ENCODE measurements at regions not wholly inside any gene's neighbourhood (a gene's known extent, or its start where the extent isn't known, plus 50 kb on each side); places are given as distances from the start of the nearest gene placed in this dataset.

DNA sequence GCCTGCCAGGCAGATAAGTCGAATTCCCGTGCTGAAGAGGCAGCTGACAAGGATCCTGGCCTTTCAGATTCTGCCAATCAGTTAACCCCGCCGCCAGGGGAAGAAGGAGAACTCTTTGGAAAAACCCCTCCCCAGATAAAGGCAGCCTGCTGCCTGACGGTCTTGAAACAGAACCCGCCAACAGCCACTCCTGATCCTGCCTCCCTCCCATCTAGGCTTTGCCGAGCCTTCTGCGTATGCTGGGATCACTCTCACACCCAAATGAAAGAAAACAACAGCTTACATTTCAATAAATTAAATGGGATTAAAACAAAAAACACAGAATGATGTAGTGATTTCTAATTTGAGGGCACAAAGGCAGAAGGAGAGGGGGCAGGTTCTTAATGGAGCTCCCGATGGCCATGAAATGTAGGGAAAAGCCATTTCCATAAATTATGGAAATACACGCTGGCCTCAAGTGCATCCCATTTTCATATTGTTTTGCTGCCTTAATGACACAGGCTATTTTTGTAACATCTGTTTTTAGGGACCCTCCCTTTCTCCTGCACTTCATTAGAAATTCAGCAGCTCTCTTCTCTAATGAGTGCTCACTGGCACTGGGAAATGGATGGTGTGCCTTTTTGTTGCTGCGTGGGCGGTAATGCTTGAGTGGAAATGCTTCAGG lies 319.1 kb downstream of the MED10 start:
- DNase-seq: no peak

DNA sequence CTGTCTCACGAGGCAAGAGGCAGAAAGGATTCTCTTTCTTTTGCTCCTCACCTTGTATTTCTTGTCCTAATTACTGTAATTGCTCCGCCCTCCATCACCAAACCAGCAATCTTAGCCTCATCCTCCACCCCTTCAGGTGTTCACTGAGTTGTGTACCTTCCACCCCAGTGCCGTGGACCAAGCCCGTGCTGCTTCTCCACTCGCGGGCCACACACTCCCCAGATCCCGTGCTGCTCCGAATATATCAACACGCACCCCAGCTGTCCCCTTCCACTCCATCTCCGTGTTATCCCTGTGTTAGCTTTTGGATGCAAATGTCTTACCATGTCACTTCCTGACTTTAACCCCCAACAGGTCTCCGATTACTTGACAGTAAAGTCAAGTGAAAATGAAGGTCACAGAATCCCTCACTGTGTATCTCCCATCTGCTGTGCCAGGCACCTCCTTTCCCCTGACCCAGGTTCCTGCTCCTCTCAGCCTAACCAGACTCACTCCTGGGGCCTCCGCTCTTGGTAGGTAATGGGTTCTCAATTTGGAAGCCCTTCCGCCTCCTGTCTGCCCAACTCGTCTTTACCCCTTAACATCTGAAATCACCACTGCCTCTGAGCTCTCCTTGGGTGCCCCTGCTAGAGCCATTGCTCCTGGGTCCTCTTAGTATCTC lies 320.2 kb downstream of the MED10 start:
- DNase-seq: no peak

DNA sequence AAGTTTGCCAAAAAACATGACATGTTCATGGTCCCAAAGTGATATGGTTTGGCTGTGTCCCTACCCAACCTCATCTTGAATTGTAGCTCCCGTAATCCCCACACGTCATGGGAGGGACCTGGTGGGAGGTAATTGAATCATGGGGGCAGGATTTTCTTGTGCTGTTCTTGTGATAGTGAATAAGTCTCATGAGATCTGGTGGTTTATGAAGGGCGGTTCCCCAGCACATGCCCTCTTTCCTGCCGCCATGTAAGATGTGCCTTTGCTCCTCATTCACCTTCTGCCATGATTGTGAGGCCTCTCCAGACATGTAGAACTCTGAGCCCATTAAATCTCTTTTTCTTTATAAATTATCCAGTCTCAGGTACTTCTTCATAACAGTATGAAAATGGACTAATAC lies 322.1 kb downstream of the MED10 start:
- DNase-seq: no peak

DNA sequence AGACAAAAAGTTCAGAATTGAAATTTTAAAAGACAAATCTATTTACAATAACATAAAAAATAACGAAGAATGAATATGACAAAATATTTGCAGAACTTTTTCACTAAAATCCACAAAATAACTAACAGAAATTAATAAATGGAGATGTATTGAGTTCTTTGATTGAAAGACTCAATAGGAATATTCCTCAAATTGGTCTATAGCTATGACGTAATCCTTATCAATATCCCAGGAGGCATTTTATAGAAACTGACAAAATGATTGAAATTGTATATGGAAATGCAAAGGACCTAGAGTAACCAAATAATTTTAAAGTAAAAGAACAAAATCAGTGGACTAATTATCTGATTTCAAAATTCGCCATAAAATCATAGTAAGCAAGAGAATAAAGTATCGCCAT lies 328.7 kb downstream of the MED10 start:
- no peak for DNase-seq

DNA sequence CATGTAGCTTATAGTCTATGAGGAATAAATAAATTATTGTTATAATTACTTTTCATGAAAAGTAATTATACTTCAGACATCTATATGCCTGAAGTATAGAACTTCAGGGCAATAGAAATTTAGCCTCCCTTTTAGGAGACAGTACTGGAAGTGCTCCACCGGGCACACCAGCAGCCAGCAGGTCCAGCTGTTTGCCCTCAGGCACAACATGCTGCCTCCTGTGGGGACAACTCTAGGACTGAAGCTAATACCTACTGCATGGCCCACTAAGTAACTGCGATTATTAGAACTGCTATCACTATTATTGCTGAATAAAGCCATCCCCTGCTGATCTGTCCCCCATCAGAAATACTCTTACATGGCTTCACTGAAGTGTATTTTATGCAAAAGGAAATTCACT lies 329.6 kb downstream of the MED10 start:
- DNase-seq: no peak

DNA sequence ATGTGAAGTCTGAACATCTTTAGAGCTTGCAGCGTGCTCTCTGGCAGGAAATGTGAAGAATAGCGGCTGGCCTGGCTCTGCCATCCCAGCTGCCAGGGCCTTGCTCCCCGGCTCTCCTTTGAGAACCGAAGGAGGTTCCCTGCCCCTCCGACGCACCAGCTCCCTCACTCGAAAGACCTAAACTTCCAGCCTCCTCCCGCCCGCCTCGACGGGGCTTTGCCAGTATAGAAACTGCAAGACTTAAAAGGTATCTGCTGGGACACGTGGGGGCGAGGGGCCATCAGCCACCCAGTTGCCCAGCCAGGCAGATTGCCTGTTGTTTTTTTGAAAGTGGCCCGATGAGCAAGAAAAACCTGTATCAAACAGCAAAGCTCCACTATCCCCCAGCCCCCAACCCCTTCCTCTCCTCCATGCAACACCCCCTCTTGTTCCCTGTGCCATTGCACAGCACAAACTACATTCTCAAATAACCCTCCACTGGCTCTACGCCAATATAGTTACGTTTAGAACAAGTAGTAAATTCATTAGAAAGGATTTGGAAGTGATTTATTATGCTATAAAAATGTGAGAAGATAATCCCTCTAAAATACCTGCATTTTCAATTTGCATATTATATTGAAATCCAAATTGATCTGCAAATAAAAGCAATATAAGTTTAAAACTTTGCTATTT lies 331.9 kb downstream of the MED10 start:
- no peak for DNase-seq

DNA sequence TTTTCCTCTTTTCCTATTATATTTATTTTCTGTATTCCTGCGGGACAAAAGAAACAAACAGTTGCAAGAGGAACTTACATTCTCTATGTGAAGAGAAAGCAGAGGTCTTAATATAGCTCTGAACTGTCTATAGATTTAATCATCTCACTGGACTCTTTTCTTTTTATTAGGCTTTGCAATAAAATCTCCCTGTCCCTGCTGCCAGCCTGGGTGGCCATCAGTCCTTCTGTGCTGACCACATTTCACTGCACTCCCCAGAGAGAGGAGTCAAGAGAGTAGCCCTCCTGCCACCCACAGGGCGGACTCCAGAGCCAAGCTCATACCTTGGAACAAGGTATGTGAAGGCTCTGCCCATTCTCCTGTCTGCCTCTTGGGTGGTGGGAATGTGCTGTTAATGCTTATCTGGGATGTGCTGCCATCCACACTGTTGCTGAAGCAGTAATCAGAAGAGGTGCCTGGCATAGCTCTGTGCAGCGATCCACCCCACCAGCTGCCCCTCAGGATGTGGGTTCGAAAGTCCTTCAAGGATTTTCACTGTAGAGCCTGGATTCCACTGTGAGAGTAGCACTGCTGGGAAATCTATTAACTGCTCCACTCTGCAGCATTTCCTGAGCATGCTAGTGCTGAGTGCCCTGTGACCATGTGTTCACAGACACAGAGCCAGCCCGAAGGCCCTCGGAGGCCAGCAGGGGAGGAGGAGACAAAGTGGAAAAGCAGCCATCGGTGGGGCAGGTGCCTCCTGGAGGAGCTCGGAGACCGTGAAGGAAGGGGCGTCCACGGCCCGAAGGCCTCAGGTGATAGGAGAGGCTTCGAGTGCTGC lies 334.6 kb downstream of the MED10 start:
- no peak for DNase-seq

DNA sequence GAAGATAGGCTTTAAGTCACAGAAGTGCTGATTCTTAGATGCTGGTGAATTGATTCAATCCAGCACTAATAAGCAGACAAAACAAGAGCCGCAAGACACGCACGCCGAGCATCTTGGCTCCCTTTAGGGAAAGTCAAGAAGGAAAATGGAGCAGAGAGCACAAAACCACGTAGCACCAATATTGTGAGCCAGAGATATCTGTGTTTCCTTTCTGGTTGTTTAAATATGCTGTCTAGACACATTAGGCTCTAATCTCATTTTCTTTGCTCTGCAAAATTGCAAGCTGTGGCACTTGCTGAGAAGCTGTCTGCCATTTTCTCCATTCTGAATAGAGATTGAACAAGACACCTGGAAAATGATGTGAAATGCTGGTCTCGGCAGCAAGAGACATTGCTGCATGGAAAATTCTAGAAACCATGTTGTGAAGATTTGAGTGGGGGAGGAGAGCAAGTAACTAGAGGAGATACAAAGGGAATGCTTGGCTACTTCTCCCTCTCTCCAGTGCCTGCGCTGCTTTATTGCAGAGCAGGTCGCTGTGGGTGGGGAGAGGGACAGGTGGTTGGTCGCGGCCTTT lies 336.3 kb downstream of the MED10 start:
- no peak for DNase-seq

DNA sequence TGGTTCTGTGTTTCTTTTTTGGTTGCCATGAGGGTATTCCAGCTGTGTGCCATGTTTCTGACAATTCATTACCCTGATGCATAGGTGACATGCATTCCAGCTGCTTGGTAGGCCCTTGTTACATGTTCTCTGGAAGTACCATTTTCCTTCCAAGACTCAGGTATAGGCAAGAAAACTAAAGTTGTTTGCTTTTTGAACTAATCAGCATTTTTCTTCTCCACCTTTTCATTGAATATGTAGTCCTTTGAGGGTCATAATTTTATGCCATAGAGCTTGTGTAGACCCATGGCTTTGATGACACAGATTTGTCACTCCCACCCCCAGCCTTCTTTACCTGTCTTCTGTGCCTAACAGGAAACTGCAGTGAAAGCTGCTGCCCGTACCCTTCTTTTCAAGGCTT lies 339.2 kb downstream of the MED10 start:
- DNase-seq: no peak

DNA sequence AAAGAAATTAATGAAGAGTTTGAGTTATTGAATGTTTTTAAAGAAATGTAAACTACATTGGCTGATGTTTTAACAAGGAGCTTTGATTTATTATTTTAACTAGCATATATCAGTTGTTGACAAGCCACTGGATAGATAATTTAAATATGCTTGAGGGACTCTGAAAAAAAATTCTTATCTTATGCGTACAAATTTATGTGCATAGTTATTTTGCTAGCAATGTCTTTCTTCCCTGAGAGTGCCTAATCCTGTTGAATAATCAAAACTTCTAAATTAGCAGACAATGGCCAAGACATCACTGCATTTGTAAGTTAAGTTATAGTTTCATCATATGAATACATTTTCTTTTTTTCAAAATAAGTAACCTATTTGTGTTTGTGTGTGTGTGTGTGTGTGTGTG lies 342.3 kb downstream of the MED10 start:
- DNase-seq: no peak

DNA sequence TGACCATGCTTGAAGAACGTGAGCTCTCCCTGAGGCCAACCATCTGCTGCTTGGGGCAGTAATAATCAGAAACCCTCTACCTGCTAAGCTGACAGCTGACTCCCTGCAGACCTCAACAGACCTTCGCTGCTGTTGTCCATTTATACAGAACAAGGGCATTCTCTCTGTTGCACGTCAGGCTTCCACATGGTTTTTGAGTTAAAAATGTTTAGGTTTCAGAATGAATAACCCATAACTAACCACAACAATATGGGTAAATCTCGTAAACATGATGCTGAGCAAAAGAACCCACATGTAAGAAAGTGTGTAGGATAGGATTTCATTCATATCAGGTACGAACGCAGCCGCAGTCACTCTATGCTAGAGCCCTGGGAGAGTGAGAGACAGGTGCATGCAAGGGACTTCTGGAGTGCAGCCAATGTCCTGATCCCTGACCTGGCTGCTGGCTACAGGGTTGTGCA lies 348.5 kb downstream of the MED10 start:
- no peak for DNase-seq

DNA sequence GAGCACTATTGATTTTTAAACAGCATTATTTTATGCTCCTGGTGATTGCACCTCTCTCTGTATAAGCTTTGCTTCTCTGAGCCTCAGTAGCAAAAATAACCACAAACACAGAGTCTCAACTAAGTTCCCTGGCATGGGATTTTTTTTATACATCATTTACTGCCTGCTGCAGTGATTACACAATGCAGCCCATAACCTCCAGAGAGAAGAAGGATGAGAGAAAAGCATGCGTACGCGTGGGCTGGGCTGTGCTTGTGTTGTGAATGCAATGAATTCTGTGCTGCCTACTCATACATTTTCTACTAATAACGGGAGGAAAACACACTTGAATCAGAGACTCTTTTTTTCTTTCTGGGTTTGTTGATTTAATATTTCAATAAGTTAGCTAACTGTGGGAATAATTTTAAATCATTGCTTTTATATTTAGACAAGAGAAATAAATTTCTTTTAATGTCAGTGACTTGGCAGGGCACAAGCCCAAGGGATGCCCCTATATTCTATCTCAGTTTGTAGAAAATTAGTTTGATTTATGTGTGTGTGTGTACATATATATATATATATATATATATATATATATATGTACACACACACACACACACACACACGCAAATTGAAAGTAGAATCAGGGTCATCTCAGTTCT lies 351.5 kb downstream of the MED10 start:
- no peak for DNase-seq

DNA sequence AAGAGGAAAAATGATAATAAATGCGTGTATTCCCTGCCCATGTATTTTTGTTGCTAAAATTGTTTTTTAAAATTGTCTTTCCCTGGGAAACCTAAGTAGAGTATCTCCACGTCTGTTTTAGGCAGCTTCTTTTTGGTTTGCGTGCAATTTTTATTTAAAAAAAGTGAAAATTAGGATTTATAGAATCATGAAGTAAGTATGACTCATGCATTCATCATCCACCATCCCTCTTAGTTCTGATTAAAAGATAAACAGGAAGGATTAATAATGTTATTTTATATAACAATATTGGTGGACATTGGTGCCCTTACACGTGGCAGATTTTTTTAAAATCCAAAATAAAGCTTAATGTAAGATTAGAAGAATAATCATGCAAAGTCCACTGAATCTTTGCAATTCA lies 358.7 kb downstream of the MED10 start:
- no peak for DNase-seq

DNA sequence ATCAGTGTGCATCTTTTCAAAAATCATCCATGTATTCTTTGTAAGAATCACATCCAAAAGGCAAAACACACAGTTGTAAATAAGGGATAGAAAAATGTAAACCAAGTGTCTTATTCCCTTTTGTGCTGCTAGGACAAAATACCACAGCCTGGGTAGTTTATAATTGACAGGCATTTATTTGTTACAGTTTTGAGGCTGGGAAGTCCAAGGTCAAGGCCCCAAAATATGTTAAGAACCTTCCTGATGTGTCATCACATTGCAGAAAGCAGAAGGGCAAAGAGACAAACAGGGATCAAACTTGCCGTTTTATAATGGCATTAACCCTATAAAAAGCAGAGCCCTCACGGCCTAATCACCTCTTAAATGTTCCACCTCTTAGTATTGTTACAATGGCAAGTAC lies 364.8 kb downstream of the MED10 start:
- DNase-seq: no peak

DNA sequence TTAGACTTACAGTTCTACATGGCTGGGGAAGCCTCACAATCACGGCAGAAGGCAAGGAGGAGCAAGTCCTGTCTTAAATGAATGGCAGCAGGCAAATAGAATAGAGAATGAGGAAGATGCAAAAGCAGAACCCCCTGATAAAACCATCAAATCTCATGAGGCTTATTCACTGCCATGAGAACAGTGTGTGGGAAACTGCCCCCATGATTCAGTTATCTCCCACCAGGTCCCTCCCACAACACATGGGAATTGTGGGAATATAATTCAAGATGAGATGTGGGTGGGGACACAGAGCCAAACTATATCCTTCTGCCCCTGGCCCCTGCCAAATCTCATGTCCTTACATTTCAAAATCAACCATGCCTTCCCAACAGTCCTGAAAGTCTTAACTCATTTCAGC lies 367.1 kb downstream of the MED10 start:
- no peak for DNase-seq

DNA sequence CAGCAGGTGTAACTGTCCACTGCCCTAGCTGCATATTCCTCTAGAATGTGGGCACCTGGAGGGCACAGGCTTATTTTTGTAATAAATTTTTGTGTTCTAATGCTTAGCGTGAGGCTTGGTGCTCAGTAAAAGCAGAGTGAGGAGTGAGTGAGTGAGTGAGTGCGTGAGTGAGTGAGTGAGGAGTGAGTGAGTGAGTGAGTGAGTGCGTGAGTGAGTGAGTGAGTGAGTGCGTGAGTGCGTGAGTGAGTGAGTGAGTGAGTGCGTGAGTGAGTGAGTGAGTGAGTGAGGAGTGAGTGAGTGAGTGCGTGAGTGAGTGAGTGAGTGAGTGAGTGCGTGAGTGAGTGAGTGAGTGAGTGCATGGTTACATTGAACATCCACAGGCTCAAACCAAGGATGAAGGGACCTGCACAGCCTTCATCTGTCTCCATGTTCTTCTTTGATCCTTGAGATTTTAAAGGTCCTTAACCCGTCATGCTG lies 371.5 kb downstream of the MED10 start:
- no peak for DNase-seq

DNA sequence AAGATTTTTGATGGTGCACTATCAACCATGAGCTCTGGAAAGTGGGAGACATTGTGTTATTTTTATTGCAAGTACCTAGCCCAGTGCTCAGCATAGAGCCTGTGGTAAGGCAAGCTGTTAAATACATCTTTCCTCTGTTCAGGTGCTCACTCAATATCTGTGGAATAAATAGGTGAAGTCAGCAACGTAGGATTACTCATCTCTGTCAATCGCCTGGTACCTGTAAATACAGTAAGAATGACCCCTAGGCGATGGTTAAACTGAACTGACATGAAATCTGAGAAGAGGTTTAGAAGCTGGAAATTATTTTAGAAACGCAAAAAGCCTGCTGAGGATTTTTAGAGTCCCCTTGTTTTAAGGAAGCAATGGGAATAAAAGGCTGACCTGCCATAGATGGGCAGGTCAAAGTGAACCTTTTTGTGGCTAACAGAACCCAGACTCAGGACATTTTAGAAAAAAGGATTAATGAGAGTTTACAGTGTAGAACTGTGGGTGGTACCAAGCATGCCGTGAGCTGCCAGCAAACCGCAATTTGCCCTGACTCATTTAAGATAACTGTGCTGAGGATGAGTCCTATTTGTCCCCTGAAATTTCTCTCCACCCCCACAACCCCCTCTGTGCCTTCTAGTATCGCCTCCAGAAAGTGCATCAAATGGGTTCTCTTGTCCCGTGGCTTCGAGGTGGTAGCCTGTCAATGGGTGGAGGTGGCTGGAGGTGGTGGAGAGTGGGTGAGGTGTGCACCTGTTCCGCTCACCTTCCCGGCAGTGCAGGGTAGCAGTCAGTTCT lies 375.1 kb downstream of the MED10 start:
- DNase-seq: no peak

DNA sequence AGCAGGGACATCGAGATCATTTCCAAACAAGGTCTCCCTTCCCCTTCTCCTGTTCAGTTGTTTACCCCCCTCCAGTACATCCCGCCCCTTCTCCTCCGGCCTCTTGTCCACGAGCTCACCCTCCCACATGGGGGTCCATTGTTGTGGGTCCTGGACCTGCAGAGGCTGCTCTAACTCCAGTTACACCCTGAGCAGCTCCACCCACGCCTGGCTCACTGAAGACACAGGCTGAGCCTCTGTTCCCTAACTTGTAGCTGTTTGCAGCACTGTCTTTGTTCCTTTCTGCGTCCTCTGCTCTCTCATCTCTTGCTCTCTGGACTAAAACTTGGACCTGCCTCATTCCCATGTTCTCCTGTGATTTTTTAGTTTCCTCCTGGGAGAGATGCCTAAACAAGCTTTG lies 377.5 kb downstream of the MED10 start:
- no peak for DNase-seq

DNA sequence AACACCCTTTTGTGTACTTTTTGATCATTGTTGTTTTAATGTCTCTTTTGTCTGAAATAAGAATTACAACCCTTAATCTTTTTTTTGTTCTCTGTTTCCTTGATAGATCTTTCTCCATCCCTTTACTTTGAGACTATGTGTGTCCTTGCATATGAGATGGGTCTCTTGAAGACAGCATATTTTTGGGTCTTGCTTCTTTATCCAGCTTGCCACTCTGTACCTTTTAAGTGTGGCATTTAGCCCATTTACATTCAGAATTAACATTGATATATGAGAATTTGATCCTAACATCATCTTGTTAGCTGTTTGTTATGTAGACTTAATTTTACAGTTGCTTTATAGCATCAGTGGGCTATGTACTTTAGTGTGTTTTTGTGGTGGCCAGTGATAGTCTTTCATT lies 382.5 kb downstream of the MED10 start:
- no peak for DNase-seq

DNA sequence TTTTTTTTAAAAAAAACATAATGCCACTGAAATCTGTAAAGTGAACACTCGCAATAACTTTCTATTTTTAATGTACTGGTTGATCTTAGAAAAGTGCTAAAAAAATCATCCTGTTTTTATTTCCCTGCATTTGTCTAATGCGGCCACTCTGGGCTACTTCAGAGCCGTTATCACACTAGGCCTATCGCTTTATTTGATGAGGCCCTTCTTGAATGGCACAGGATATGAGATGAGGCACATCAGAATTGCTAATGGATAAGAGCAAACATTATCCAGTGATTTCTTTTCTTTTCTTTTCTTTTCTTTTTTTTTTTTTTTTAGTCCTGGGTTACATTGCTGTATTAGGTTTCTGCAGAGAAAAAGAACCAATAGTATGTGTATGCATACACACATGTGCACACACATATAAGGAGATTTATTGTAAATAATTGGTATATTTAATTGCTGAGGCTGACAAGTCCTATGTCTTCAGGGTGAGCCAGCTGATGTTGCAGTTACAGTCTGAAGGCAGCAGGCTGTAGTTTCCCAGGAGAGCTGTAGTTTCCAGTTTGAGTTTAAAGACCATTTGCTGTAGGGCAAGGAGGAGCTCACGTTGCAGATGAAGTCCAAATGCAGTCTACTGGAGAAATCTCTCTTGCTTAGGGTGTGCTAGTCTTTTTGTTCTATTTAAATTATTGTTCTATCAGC lies 391.7 kb downstream of the MED10 start:
- DNase-seq: no peak

DNA sequence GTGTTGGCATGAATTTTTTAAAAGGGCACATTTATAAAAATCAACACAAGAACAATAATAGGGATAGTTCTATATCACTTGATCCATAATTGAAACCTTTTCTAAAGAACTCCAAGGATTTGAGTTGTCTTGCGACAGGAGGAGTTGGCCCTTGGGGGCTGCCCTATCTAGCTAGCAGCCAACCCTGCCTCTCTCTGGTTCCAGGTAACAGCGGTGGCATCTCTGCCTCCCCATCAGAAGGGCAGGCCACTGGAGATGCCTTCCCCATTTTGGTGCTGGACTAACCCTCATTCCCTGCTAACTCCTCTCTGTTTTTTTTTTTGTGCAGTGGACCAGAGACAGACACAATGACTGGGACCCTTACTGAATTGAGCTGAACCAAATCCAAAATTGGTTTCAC lies 393.0 kb downstream of the MED10 start:
- DNase-seq: no peak

Measured in activated CD4-positive, alpha-beta T cell treated with anti-CD3 and anti-CD28 coated beads for 48 hours (primary cell).